Esophagus muscularis mucosa (tissue), 4 donors: ENCODE measurements at regions not wholly inside any gene's neighbourhood (a gene's known extent, or its start where the extent isn't known, plus 50 kb on each side); places are given as distances from the start of the nearest gene placed in this dataset.

Experiments
- DNase-seq: peaks from one replicate; pipeline ENCODE4 v3.0.0-alpha.2; 2017; ENCODE audit errors: extremely low spot score
- H3K27ac ChIP-seq, 4 donors: fragments of 200-600 bp; sonication (generic); replicated peaks in 1 of 4; 1 replicate in 3 of 4; 2 replicates in 1 of 4; pipeline ENCODE4 v1.5.1; 2016 to 2019; ENCODE audit warnings: mild to moderate bottlenecking in 1 of 4
- H3K27me3 ChIP-seq, 4 donors: fragments of 200-600 bp; sonication (generic); one replicate each; pipeline versions ENCODE4 v1.5.1 to v1.6.0; 2016 to 2019
- H3K36me3 ChIP-seq, 4 donors: fragments of 200-600 bp; sonication (generic); one replicate each; pipeline ENCODE4 v1.5.1; 2016 to 2019
- H3K4me1 ChIP-seq, 4 donors: fragments of 200-600 bp; sonication (generic); one replicate each; pipeline ENCODE4 v1.5.1; 2016 to 2019
- H3K4me3 ChIP-seq, 4 donors: fragments of 200-600 bp; sonication (generic); 1 replicate in 2 of 4; 2 replicates in 2 of 4; pipeline ENCODE4 v1.5.1; 2016 to 2019; ENCODE audit warnings: mild to moderate bottlenecking in 4 of 4, moderate library complexity in 1 of 4
- H3K9me3 ChIP-seq, 4 donors: fragments of 200-600 bp; sonication (generic); 1 replicate in 3 of 4; 2 replicates in 1 of 4; pipeline ENCODE4 v1.5.1; 2016 to 2019
- EP300 ChIP-seq: sonication (generic); formaldehyde crosslinking; IDR thresholded peaks from one replicate; pipeline ENCODE4 v1.6.1; 2017; ENCODE audit warnings: antibody characterized with exemption
- POLR2A ChIP-seq: fragments of 450-650 bp; IDR thresholded peaks from one replicate; pipeline ENCODE4 v1.6.1; 2017; ENCODE audit warnings: antibody characterized with exemption, moderate library complexity, mild to moderate bottlenecking, low read depth
- POLR2AphosphoS5 ChIP-seq, 2 donors: sonication (generic); formaldehyde crosslinking; IDR thresholded peaks; one replicate each; pipeline ENCODE4 v1.6.1; 2017; ENCODE audit warnings: antibody characterized with exemption in 2 of 2
- WGBS: methylation state at CpG from one replicate; pipeline ENCODE4 v1.1.5; 2018; 5-methylcytosine and 5-hydroxymethylcytosine counted together
- intact Hi-C: fragments of 100-400 bp; cut with DNase I; formaldehyde crosslinking; loops from one replicate; pipeline ENCODE4 v1.15.1; 2023
- TF ChIP-seq, protein P1 (sequence below), 3 experiments: fragments of 200-600 bp in 2 of 3; fragments of 450-650 bp in 1 of 3; sonication (generic) in 2 of 3; IDR thresholded peaks; one replicate each; pipeline ENCODE4 v1.5.1; 2017 to 2019; ENCODE audit warnings: antibody characterized with exemption in 3 of 3, mild to moderate bottlenecking in 2 of 3, moderate library complexity in 1 of 3

DNA sequence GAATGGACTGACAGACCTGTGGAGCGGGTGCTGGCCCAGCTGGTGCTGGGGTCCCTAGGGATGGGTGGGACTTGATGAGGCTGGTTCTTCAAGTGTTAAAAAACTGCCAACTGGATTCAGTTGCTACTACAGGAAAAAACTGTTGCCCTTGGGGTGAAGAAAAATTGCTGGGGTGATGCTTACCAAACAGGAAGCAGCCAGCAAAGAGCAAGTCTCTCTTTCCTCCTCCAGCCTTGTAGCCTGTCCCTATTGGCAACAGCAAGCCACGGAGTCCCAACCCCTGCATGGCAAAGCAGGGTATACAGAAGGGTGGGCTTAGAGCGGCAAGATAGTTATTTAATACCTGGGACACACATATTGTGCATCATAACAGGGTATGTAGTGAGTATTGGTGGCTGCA lies 60.1 kb upstream of the ATP8A1 start:
- intact Hi-C loops: no loop called here
- Histone ChIP-seq H3K27me3 (no peaks in the 10 kb centered on the region), H3K4me1 (no peaks in the 10 kb centered on the region), H3K27ac (no peak overlapping the region), H3K36me3 (no peaks in the 10 kb centered on the region), H3K4me3 (no peak overlapping the region), H3K9me3 (no peaks in the 10 kb centered on the region)
- DNase-seq: no peak
- TF ChIP-seq POLR2AphosphoS5 (IDR thresholded peaks at IDR 0.05) (no peak), POLR2A (no peak), EP300 (no peak)
- TF ChIP-seq, protein P1, sequence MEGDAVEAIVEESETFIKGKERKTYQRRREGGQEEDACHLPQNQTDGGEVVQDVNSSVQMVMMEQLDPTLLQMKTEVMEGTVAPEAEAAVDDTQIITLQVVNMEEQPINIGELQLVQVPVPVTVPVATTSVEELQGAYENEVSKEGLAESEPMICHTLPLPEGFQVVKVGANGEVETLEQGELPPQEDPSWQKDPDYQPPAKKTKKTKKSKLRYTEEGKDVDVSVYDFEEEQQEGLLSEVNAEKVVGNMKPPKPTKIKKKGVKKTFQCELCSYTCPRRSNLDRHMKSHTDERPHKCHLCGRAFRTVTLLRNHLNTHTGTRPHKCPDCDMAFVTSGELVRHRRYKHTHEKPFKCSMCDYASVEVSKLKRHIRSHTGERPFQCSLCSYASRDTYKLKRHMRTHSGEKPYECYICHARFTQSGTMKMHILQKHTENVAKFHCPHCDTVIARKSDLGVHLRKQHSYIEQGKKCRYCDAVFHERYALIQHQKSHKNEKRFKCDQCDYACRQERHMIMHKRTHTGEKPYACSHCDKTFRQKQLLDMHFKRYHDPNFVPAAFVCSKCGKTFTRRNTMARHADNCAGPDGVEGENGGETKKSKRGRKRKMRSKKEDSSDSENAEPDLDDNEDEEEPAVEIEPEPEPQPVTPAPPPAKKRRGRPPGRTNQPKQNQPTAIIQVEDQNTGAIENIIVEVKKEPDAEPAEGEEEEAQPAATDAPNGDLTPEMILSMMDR (IDR thresholded peaks at IDR 0.05): no peak
- 78% methylated on average over 3 of the region's 3 CpGs for WGBS

DNA sequence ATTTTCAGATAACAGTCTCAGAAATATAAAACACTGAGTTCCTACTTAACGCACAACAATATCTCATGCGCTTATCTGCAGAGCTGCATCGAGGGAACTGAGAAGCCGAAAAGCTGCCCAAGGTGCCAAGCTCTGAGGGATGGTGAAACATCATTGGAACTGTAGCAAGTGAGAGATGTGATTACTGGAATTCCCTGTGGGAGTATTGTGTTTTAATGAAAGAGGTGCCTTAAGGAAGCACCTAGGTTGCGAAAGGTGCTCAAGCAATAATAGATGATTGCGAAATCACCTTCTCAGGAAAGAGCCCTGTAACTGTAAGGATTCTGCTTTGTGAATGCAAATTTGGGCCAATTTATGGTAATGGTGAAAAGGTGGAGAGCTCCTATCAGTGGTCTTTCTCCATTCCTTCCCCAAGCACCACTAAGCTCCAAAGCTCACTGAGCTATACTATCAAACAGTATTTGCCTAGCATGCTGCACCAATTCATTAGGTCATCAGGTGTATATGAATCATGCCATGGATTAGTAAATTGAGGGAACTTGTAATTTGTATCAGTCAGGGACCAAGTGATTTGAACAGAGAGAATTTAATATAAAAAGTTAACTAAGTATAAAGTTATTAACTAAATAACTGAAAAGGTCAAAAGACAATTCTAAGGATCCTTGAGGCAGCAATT lies 59.0 kb upstream of the ATP8A1 start:
- TF ChIP-seq, protein P1 (IDR thresholded peaks at IDR 0.05): no peak
- TF ChIP-seq POLR2A: no peak
- no peaks in the 10 kb centered on the region for H3K27me3 ChIP-seq
- intact Hi-C loops: no loop called here
- no peaks in the 10 kb centered on the region for H3K9me3 ChIP-seq
- H3K4me1 ChIP-seq: no peaks in the 10 kb centered on the region
- no peaks in the 10 kb centered on the region for H3K36me3 ChIP-seq
- WGBS: 88% methylated on average over 6 of the region's 6 CpGs
- no peak overlapping the region for H3K27ac ChIP-seq
- no peak overlapping the region for H3K4me3 ChIP-seq
- DNase-seq: no peak

DNA sequence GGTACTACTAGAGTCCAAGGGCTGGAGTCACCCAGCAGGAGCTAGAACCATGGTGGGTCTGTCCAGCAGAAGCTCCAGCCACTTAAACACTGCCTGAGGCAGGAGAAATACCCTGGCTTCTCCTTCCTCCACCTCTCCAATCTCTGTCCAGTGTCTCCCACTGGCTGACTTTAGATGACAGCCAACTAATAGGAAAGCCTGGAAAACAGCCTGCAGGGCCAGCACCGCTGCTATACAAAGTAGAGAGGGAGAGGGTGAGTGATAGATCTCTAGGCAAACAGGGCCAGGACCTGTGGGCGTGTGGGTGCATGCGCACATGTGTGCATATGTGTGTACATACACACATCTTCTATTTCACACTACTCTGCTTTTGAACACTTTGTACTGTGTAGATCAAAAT lies 56.5 kb upstream of the ATP8A1 start:
- Histone ChIP-seq H3K4me3 (no peak overlapping the region), H3K4me1 (no peaks in the 10 kb centered on the region), H3K27ac (no peak overlapping the region), H3K27me3 (no peaks in the 10 kb centered on the region), H3K9me3 (no peaks in the 10 kb centered on the region), H3K36me3 (no peaks in the 10 kb centered on the region)
- DNase-seq: no peak
- 86% methylated on average over 3 of the region's 3 CpGs for WGBS
- TF ChIP-seq, protein P1 (IDR thresholded peaks at IDR 0.05): no peak
- no peak for TF ChIP-seq POLR2AphosphoS5 (IDR thresholded peaks at IDR 0.05)
- TF ChIP-seq POLR2A: no peak
- TF ChIP-seq EP300: no peak
- intact Hi-C loops: no loop called here

DNA sequence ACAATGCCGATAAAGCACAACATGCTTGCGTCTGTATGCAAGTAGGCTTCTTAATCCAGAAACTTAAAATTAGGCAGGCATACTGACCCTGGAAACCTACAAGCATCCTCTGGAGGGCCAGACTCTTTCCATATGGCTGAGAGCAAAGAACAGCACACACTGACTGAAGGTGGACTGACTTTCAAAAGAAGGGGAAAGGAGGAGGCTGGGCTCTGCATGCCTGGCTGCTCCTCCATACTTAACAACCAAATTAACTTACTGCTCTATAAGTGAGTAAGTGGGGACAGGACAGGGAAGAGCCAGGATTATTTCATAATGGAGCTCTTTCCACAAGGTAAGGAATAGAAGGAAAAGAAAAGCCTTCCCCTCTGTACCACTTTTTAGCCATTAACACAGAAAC lies 55.9 kb upstream of the ATP8A1 start:
- no peak for TF ChIP-seq POLR2AphosphoS5 (IDR thresholded peaks at IDR 0.05)
- Histone ChIP-seq H3K27me3 (no peaks in the 10 kb centered on the region), H3K27ac (no peak overlapping the region), H3K36me3 (no peaks in the 10 kb centered on the region), H3K9me3 (no peaks in the 10 kb centered on the region), H3K4me1 (no peaks in the 10 kb centered on the region), H3K4me3 (no peak overlapping the region)
- WGBS: 92% methylated on average over 2 of the region's 2 CpGs
- intact Hi-C loops: no loop called here
- no peak for DNase-seq

DNA sequence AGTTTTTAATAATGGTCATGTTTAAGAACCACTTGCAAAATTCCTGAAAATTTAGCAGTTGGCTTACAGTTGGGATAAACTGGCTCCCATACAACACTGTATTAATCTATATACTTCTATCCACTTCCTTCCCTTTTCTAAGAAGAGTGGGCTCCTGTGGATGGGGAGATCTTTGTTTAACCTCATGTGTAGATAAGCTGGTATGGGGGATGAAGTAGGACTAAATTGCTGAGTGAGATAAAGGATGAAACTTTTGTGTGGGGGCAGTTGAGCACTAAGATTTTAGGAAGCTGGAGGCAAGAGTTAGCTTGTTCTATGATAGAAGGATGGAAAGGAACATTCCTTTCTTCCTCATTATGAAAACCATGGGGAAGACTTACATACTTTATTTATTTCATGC lies 54.6 kb upstream of the ATP8A1 start:
- no peaks in the 10 kb centered on the region for H3K4me1 ChIP-seq
- intact Hi-C loops: no loop called here
- H3K9me3 ChIP-seq: no peaks in the 10 kb centered on the region
- no peak overlapping the region for H3K4me3 ChIP-seq
- no peak for DNase-seq
- no peaks in the 10 kb centered on the region for H3K36me3 ChIP-seq
- TF ChIP-seq POLR2AphosphoS5 (IDR thresholded peaks at IDR 0.05) (no peak), POLR2A (no peak), EP300 (no peak)
- TF ChIP-seq, protein P1 (IDR thresholded peaks at IDR 0.05): no peak
- H3K27me3 ChIP-seq: no peaks in the 10 kb centered on the region
- H3K27ac ChIP-seq: no peak overlapping the region
